K562 (cell line): ENCODE measurements at regions not wholly inside any gene's neighbourhood (a gene's known extent, or its start where the extent isn't known, plus 50 kb on each side); places are given as distances from the start of the nearest gene placed in this dataset.

Source experiments
- ATAC-seq: fragments of 200-7000 bp; cut with Tn5 transposase; 3 replicates; pipeline ENCODE4 v1.9.1; 2020; ENCODE audit warnings: moderate library complexity
- BruUV-seq: library from RNA; stranded (reverse); fragments of 400-500 nt; replicated peaks from 2 replicates; lab custom pipeline; 2021; lab: Mats Ljungman, UMichigan
- CTCF ChIA-PET: fragments of 300-600 bp; formaldehyde crosslinking; extraction: SDS; loops from one replicate; lab custom pipeline; 2021; ENCODE audit warnings: low intra/inter-chr PET ratio; lab: Yijun Ruan, JAX
- POLR2A ChIA-PET: fragments of 300-600, 350-650 bp; sonication (Branson Sonifier 250); formaldehyde crosslinking; extraction: SDS; loops from one replicate; lab custom pipeline; 2021; ENCODE audit warnings: antibody characterized with exemption, inconsistent platforms; lab: Yijun Ruan, JAX
- DNase-seq, 4 experiments: peaks; one replicate each; pipeline versions ENCODE4 v3.0.0 to v3.0.0-alpha.2; 2011 to 2018; ENCODE audit warnings: low spot score in 3 of 4, mixed read lengths in 3 of 4; ENCODE audit errors: extremely low read depth in 1 of 4
- FAIRE-seq: peaks from 2 replicates; lab custom pipeline; 2011; peaks lifted over from hg19 to GRCh38; lab: Jason Lieb, UNC
- H2AFZ ChIP-seq: 2 replicates; pipeline ENCODE4 v1.6.0; 2011; ENCODE audit warnings: low read depth, low read length, control low read depth, inconsistent platforms
- H3K27ac ChIP-seq: fragments of 200-600 bp; 3 replicates; pipeline ENCODE4 v1.8.0; 2011; ENCODE audit warnings: low read depth, mild to moderate bottlenecking, control low read depth, inconsistent platforms, low read length, moderate library complexity, mixed read lengths; ENCODE audit errors: extremely low read depth
- H3K27me3 ChIP-seq, 2 experiments: fragments of 300-600 bp in 1 of 2; 2 replicates in 1 of 2; 3 replicates in 1 of 2; pipeline versions ENCODE4 v1.6.0 to v1.8.0; 2011; ENCODE audit warnings: inconsistent platforms in 2 of 2, low read length in 2 of 2, mild to moderate bottlenecking in 1 of 2, mixed read lengths in 1 of 2, moderate library complexity in 1 of 2; ENCODE audit not compliant: control insufficient read depth in 2 of 2, insufficient read depth in 2 of 2
- H3K36me3 ChIP-seq: fragments of 300-600 bp; 3 replicates; pipeline ENCODE4 v1.8.0; 2011; ENCODE audit warnings: mild to moderate bottlenecking, low read length, inconsistent platforms; ENCODE audit not compliant: control insufficient read depth, insufficient read depth
- H3K4me1 ChIP-seq, 2 experiments: fragments of 200-600 bp in 1 of 2; replicated peaks in 1 of 2; 2 replicates in 1 of 2; 3 replicates in 1 of 2; pipeline versions ENCODE4 v1.5.1 to v1.8.0; 2011; ENCODE audit warnings: inconsistent platforms in 2 of 2, low read length in 2 of 2, mild to moderate bottlenecking in 1 of 2, mixed read lengths in 1 of 2, moderate library complexity in 1 of 2; ENCODE audit not compliant: control insufficient read depth in 2 of 2, insufficient read depth in 2 of 2
- H3K4me2 ChIP-seq: 2 replicates; pipeline ENCODE4 v1.6.1; 2011; ENCODE audit warnings: low read length, control low read depth, inconsistent platforms, mixed read lengths; ENCODE audit not compliant: insufficient read depth
- H3K4me3 ChIP-seq: fragments of 200-600 bp; sonication (generic), shearing (Covaris generic); 2 replicates; pipeline ENCODE4 v1.5.1; 2016; ENCODE audit warnings: control low read depth, inconsistent platforms
- H3K79me2 ChIP-seq: fragments of 200-600 bp; 3 replicates; pipeline ENCODE4 v1.8.0; 2011; ENCODE audit warnings: low read length, inconsistent platforms; ENCODE audit not compliant: control insufficient read depth, insufficient read depth
- H3K9ac ChIP-seq, 2 experiments: 2 replicates each; pipeline versions ENCODE4 v1.6.0 to v1.6.1; 2011; ENCODE audit warnings: low read depth in 2 of 2, low read length in 2 of 2, control low read depth in 1 of 2, inconsistent platforms in 1 of 2, mild to moderate bottlenecking in 1 of 2, mixed read lengths in 1 of 2; ENCODE audit not compliant: insufficient read depth in 1 of 2
- H3K9me1 ChIP-seq: one replicate; pipeline ENCODE4 v1.6.0; 2011; ENCODE audit warnings: inconsistent platforms, mild to moderate bottlenecking, low read length, moderate library complexity; ENCODE audit not compliant: control insufficient read depth, insufficient read depth
- H3K9me3 ChIP-seq: replicated peaks from 2 replicates; pipeline ENCODE4 v1.5.1; 2011; ENCODE audit warnings: low read depth, low read length, inconsistent platforms; ENCODE audit not compliant: control insufficient read depth, insufficient read depth
- H4K20me1 ChIP-seq: replicated peaks from 2 replicates; pipeline ENCODE4 v1.6.1; 2011; ENCODE audit warnings: low read length, inconsistent platforms, mixed read lengths; ENCODE audit not compliant: control insufficient read depth, insufficient read depth
- ARNT ChIP-seq, 2 experiments: fragments of 450-650 bp; IDR thresholded peaks; 2 replicates each; pipeline ENCODE4 v1.6.1; 2016; ENCODE audit warnings: mild to moderate bottlenecking in 1 of 2
- BCOR ChIP-seq: fragments of 450-650 bp; IDR thresholded peaks from 2 replicates; pipeline ENCODE4 v1.6.1; 2016
- BMI1 ChIP-seq: fragments of 150-350 bp; IDR thresholded peaks from 2 replicates; pipeline ENCODE4 v1.6.1; 2014; ENCODE audit warnings: low read length
- CEBPB ChIP-seq: fragments of 450-650 bp; IDR thresholded peaks from 2 replicates; pipeline ENCODE4 v1.6.1; 2016; ENCODE audit warnings: missing genetic modification characterization, missing compliant biosample characterization
- CSDE1 ChIP-seq, 2 experiments: fragments of 450-650 bp; IDR thresholded peaks; 2 replicates each; pipeline ENCODE4 v1.6.1; 2016; ENCODE audit warnings: mild to moderate bottlenecking in 1 of 2
- ELF2 ChIP-seq: fragments of 250-450 bp; sonication (Bioruptor Pico); IDR thresholded peaks from 2 replicates; pipeline ENCODE4 v1.5.0; 2021; ENCODE audit warnings: mild to moderate bottlenecking
- FIP1L1 ChIP-seq: fragments of 200-400 bp; formaldehyde crosslinking; IDR thresholded peaks from 2 replicates; pipeline ENCODE4 v1.6.1; 2018; ENCODE audit warnings: mild to moderate bottlenecking, low read depth, low read length; ENCODE audit not compliant: poor library complexity, severe bottlenecking
- GATA2 ChIP-seq: sonication (generic); formaldehyde crosslinking; IDR thresholded peaks from 2 replicates; pipeline ENCODE4 v1.4.0; 2020; ENCODE audit warnings: mild to moderate bottlenecking, missing genetic modification reagents
- POLR2A ChIP-seq: fragments of 450-650 bp; conservative IDR thresholded peaks from 2 replicates; pipeline ENCODE4 v1.6.1; 2016
- RBM14 ChIP-seq: fragments of 200-400 bp; formaldehyde crosslinking; IDR thresholded peaks from 2 replicates; pipeline ENCODE4 v1.6.1; 2018; ENCODE audit warnings: low read depth, mild to moderate bottlenecking, low read length, moderate library complexity, borderline replicate concordance; ENCODE audit not compliant: insufficient read depth
- SIN3B ChIP-seq: fragments of 450-650 bp; IDR thresholded peaks from 2 replicates; pipeline ENCODE4 v1.6.1; 2017; ENCODE audit warnings: low read depth, mild to moderate bottlenecking, moderate library complexity
- SREBF1 ChIP-seq: fragments of 150-350 bp; IDR thresholded peaks from 2 replicates; pipeline ENCODE4 v1.6.1; 2014; ENCODE audit warnings: antibody characterized with exemption, low read depth, low read length, borderline replicate concordance
- STAG1 ChIP-seq: sonication (generic); formaldehyde crosslinking; IDR thresholded peaks from 2 replicates; pipeline ENCODE4 v1.5.0; 2020; ENCODE audit warnings: missing genetic modification reagents, borderline replicate concordance
- STAT5B ChIP-seq: fragments of 250-450 bp; sonication (Bioruptor Pico); IDR thresholded peaks from 2 replicates; pipeline ENCODE4 v1.8.0; 2021; ENCODE audit warnings: mild to moderate bottlenecking, inconsistent platforms
- THRAP3 ChIP-seq: fragments of 450-650 bp; IDR thresholded peaks from 2 replicates; pipeline ENCODE4 v1.6.1; 2016; ENCODE audit warnings: mild to moderate bottlenecking, inconsistent platforms, borderline replicate concordance
- ZNF717 ChIP-seq: fragments of 250-450 bp; sonication (Bioruptor Pico); IDR thresholded peaks from 2 replicates; pipeline ENCODE4 v1.5.0; 2021
- WGBS: fragments of 100-300 bp; shearing (Covaris generic); methylation state at CpG from one replicate; pipeline ENCODE4 v1.1.6; 2016; ENCODE audit warnings: low coverage, mixed read lengths; ENCODE audit not compliant: insufficient coverage; ENCODE audit errors: missing lambda C conversion rate; 5-methylcytosine and 5-hydroxymethylcytosine counted together
- in situ Hi-C: fragments of 300-500 bp; cut with MboI; formaldehyde crosslinking; loops from 4 replicates; pipeline ENCODE4 v1.15.0; 2018; ENCODE audit warnings: inconsistent platforms, mixed read lengths
- intact Hi-C: fragments of 100-400 bp; cut with micrococcal nuclease; formaldehyde crosslinking; loops from 2 replicates; pipeline ENCODE4 v1.14.2; 2022
- TF ChIP-seq, protein P1 (sequence below): IDR thresholded peaks from 3 replicates; pipeline ENCODE4 v1.6.1; 2011; ENCODE audit warnings: borderline replicate concordance, mild to moderate bottlenecking; ENCODE audit not compliant: insufficient read length, insufficient read depth
- TF ChIP-seq, protein P2 (sequence below): fragments of 250-450 bp; sonication (Bioruptor Pico); IDR thresholded peaks from 2 replicates; pipeline ENCODE4 v1.4.0; 2020
- TF ChIP-seq, protein P3 (sequence below): sonication (generic); formaldehyde crosslinking; IDR thresholded peaks from 2 replicates; pipeline ENCODE4 v1.8.1; 2023; ENCODE audit warnings: mild to moderate bottlenecking, missing genetic modification reagents

DNA sequence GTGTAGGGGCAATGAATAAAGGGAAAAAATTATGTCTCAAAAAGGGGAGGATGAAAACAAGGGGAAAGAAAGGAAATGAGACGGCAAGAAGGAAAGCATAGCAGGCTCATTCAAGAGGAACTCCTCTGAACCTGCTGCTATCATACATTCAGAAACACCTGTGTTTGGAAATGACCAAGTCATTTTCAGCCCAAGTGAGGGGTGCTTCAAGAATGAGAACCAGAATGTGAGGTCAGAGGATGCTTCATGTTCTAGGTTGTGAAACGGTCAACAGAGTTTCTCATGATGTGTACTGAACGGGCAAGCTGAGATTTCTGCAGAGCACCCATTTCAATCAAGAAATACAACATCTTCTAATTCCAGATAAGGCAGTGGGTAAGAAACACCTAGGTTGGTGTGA lies 1367.2 kb upstream of the CELF4 start:
- TF ChIP-seq SREBF1: no peak
- no peak for TF ChIP-seq ARNT (IDR thresholded peaks at IDR 0.05)
- no peak for TF ChIP-seq FIP1L1
- TF ChIP-seq ELF2 (CRISPR knock-in tag): no peak
- no peak for TF ChIP-seq CSDE1 (IDR thresholded peaks at IDR 0.05)
- TF ChIP-seq BCOR: no peak
- TF ChIP-seq BMI1: no peak
- TF ChIP-seq RBM14: no peak
- no peak for TF ChIP-seq THRAP3
- no peak for TF ChIP-seq SIN3B
- TF ChIP-seq GATA2 (CRISPR knock-in tag): no peak
- no peak for TF ChIP-seq STAT5B (CRISPR knock-in tag)
- TF ChIP-seq POLR2A: no peak
- TF ChIP-seq, protein P1, sequence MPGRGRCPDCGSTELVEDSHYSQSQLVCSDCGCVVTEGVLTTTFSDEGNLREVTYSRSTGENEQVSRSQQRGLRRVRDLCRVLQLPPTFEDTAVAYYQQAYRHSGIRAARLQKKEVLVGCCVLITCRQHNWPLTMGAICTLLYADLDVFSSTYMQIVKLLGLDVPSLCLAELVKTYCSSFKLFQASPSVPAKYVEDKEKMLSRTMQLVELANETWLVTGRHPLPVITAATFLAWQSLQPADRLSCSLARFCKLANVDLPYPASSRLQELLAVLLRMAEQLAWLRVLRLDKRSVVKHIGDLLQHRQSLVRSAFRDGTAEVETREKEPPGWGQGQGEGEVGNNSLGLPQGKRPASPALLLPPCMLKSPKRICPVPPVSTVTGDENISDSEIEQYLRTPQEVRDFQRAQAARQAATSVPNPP: no peak
- TF ChIP-seq STAG1 (CRISPR knock-in tag): no peak
- TF ChIP-seq ZNF717: no peak
- TF ChIP-seq CEBPB: no peak
- TF ChIP-seq, protein P2, sequence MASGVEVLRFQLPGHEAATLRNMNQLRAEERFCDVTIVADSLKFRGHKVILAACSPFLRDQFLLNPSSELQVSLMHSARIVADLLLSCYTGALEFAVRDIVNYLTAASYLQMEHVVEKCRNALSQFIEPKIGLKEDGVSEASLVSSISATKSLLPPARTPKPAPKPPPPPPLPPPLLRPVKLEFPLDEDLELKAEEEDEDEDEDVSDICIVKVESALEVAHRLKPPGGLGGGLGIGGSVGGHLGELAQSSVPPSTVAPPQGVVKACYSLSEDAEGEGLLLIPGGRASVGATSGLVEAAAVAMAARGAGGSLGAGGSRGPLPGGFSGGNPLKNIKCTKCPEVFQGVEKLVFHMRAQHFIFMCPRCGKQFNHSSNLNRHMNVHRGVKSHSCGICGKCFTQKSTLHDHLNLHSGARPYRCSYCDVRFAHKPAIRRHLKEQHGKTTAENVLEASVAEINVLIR (CRISPR knock-in tag): no peak
- TF ChIP-seq, protein P3, sequence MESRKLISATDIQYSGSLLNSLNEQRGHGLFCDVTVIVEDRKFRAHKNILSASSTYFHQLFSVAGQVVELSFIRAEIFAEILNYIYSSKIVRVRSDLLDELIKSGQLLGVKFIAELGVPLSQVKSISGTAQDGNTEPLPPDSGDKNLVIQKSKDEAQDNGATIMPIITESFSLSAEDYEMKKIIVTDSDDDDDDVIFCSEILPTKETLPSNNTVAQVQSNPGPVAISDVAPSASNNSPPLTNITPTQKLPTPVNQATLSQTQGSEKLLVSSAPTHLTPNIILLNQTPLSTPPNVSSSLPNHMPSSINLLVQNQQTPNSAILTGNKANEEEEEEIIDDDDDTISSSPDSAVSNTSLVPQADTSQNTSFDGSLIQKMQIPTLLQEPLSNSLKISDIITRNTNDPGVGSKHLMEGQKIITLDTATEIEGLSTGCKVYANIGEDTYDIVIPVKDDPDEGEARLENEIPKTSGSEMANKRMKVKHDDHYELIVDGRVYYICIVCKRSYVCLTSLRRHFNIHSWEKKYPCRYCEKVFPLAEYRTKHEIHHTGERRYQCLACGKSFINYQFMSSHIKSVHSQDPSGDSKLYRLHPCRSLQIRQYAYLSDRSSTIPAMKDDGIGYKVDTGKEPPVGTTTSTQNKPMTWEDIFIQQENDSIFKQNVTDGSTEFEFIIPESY (CRISPR knock-in tag): no peak
- 0% methylated on average over 3 of the region's 3 CpGs for WGBS

More for the DNA sequence above, 1367.2 kb upstream of the CELF4 start:
- no peaks in the 10 kb centered on the region for H3K79me2 ChIP-seq
- H3K9me3 ChIP-seq: no peaks in the 10 kb centered on the region
- no peak overlapping the region for H3K4me3 ChIP-seq
- no peaks in the 10 kb centered on the region for H3K36me3 ChIP-seq
- no peaks in the 10 kb centered on the region for H3K4me1 ChIP-seq
- no peak for DNase-seq
- no peak for ATAC-seq
- H3K4me2 ChIP-seq: no peak overlapping the region
- no peak overlapping the region for H2AFZ ChIP-seq
- H3K27ac ChIP-seq: no peak overlapping the region
- H3K27me3 ChIP-seq: no peaks in the 10 kb centered on the region
- in situ Hi-C loops (no loop called here), intact Hi-C loops (no loop called here)
- no peak for FAIRE-seq
- ChIA-PET CTCF (no interaction called here), POLR2A (no interaction called here)
- H4K20me1 ChIP-seq: no peaks in the 10 kb centered on the region
- no TSS peak for BruUV-seq
- no peaks in the 10 kb centered on the region for H3K9me1 ChIP-seq
- H3K9ac ChIP-seq: no peak overlapping the region
